Spleen (tissue), 7 donors: ENCODE measurements at regions not wholly inside any gene's neighbourhood (a gene's known extent, or its start where the extent isn't known, plus 50 kb on each side); places are given as distances from the start of the nearest gene placed in this dataset.

Experiments used
- CTCF ChIP-seq, 11 experiments: fragments of 200-600 bp in 7 of 11; fragments of 450-650 bp in 4 of 11; sonication (generic) in 4 of 11; IDR thresholded peaks in 8 of 11; conservative IDR thresholded peaks in 3 of 11; 1 replicate in 7 of 11; 2 replicates in 4 of 11; pipeline versions ENCODE4 v1.4.0 to v1.8.0; 2016 to 2021; ENCODE audit warnings: antibody characterized with exemption in 11 of 11, inconsistent platforms in 4 of 11, mild to moderate bottlenecking in 1 of 11
- POLR2A ChIP-seq, 3 donors: fragments of 450-650 bp; IDR thresholded peaks; one replicate each; pipeline ENCODE4 v1.5.1; 2017; ENCODE audit warnings: antibody characterized with exemption in 3 of 3, mild to moderate bottlenecking in 1 of 3
- donor health status: DM: no; HTN: no; CAD: no; lungs with moderate emphysema.
- donor health status: DM: no; HTN: no; CAD: no.
- donor health status: DM: no; HTN: no; CAD: no.

GRCh38 chr2:139165041-139165440, 384.9 kb upstream of the NXPH2 start:
- TF ChIP-seq POLR2A (IDR thresholded peaks at IDR 0.05) (no peak), CTCF (IDR thresholded peaks at IDR 0.05 in 8 of 11, conservative IDR thresholded peaks at IDR 0.05 in 3 of 11) (no peak)
